SU-DHL-6 (cell line): ENCODE measurements at regions not wholly inside any gene's neighbourhood (a gene's known extent, or its start where the extent isn't known, plus 50 kb on each side); places are given as distances from the start of the nearest gene placed in this dataset.

ENCODE experiments used
- H2AFZ ChIP-seq: fragments of 200-600 bp; sonication (generic); 2 replicates; pipeline ENCODE4 v1.6.1; 2014; ENCODE audit warnings: low read depth, mild to moderate bottlenecking, moderate library complexity, mixed read lengths, antibody characterized with exemption, low read length; ENCODE audit not compliant: severe bottlenecking
- H3F3A ChIP-seq: fragments of 200-600 bp; shearing (Covaris generic); 2 replicates; pipeline ENCODE4 v1.6.0; 2016; ENCODE audit warnings: antibody characterized with exemption, mild to moderate bottlenecking; ENCODE audit not compliant: insufficient read depth
- H3K27ac ChIP-seq: fragments of 200-600 bp; sonication (generic); 2 replicates; pipeline ENCODE4 v1.5.1; 2016; ENCODE audit warnings: low read depth, mild to moderate bottlenecking, low read length, moderate library complexity, mixed read lengths
- H3K27me3 ChIP-seq: fragments of 200-600 bp; sonication (generic), shearing (Covaris generic); 2 replicates; pipeline ENCODE4 v1.6.0; 2014; ENCODE audit warnings: mild to moderate bottlenecking, low read length
- H3K36me3 ChIP-seq: fragments of 200-600 bp; sonication (generic); 2 replicates; pipeline ENCODE4 v1.6.1; 2014; ENCODE audit warnings: mild to moderate bottlenecking, low read length, mixed read lengths
- H3K4me2 ChIP-seq: fragments of 300-600, 200-600 bp; shearing (Covaris generic), sonication (generic); 2 replicates; pipeline ENCODE4 v1.6.0; 2014; ENCODE audit warnings: low read length, low read depth, mild to moderate bottlenecking; ENCODE audit not compliant: poor library complexity, severe bottlenecking
- H3K4me3 ChIP-seq: fragments of 200-600 bp; sonication (generic); 2 replicates; pipeline ENCODE4 v1.5.1; 2014; ENCODE audit warnings: antibody characterized with exemption, low read length, mild to moderate bottlenecking, mixed read lengths; ENCODE audit not compliant: insufficient read depth, poor library complexity, severe bottlenecking
- H3K79me2 ChIP-seq: fragments of 200-600 bp; sonication (generic); 2 replicates; pipeline ENCODE4 v1.6.1; 2014; ENCODE audit warnings: mild to moderate bottlenecking, low read length, moderate library complexity; ENCODE audit not compliant: insufficient read depth
- H3K9ac ChIP-seq: fragments of 200-600 bp; sonication (generic); 2 replicates; pipeline ENCODE4 v1.7.0; 2014; ENCODE audit warnings: mild to moderate bottlenecking, low read length
- H3K9me2 ChIP-seq: fragments of 200-600 bp; sonication (generic); replicated peaks from 2 replicates; pipeline ENCODE4 v1.6.1; 2014; ENCODE audit warnings: low read length; ENCODE audit not compliant: insufficient read depth
- H3K9me3 ChIP-seq: fragments of 200-600 bp; sonication (generic); 2 replicates; pipeline ENCODE4 v1.6.1; 2014; ENCODE audit warnings: low read length, mixed read lengths; ENCODE audit not compliant: insufficient read depth
- H4K20me1 ChIP-seq: fragments of 200-600 bp; sonication (generic); 2 replicates; pipeline ENCODE4 v1.6.1; 2014; ENCODE audit warnings: low read depth, mild to moderate bottlenecking, antibody characterized with exemption, low read length, moderate library complexity, mixed read lengths
- EZH2phosphoT487 ChIP-seq: fragments of 200-600 bp; sonication (generic), shearing (Covaris generic); conservative IDR thresholded peaks from 2 replicates; pipeline ENCODE4 v1.6.1; 2018; ENCODE audit warnings: mild to moderate bottlenecking, antibody characterized with exemption, low read length, moderate library complexity, mixed read lengths
- TF ChIP-seq, protein P1 (sequence below): fragments of 200-600 bp; sonication (generic); IDR thresholded peaks from one replicate; pipeline ENCODE4 v1.5.1; 2017; ENCODE audit warnings: antibody characterized with exemption, mild to moderate bottlenecking, low read length, moderate library complexity; ENCODE audit not compliant: insufficient read depth, poor library complexity, severe bottlenecking

DNA sequence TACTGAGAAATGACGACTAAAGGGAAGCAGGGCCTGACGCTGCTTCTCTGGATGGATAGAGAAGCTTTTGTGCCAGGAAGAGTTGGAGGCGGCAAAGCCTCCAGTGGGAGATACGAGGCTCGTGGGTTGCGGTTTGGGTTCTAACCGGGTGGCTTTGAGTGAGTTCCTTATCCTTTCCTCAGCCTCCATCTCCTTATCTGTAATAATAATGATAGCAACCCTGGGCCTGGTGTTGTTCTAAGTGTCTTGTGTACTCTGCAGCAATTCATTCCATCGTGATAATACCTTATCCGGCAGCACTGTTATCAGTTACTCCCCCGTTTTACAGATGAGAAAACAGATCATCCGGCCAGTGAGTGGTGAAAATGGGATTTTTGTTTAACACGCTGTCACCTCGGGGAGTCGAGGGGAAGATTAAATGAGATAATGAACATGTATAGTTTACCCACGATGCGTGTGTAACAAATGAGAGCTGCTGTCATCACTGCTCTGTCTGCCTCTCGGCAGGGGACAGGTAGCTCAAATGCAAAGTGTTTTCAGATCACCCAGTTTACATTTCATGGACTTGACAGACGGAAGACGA lies 52.0 kb upstream of the LHX1 start:
- Histone ChIP-seq H3K27me3 (no peaks in the 10 kb centered on the region), H3K9me3 (no peaks in the 10 kb centered on the region), H3K36me3 (no peaks in the 10 kb centered on the region), H3K4me3 (no peak overlapping the region), H3K9me2 (no peaks in the 10 kb centered on the region), H3K4me2 (no peak overlapping the region), H3K9ac (no peak overlapping the region), H3K27ac (no peak overlapping the region), H2AFZ (no peak overlapping the region), H3F3A (no peaks in the 10 kb centered on the region), H4K20me1 (no peaks in the 10 kb centered on the region), H3K79me2 (no peaks in the 10 kb centered on the region)
- TF ChIP-seq, protein P1, sequence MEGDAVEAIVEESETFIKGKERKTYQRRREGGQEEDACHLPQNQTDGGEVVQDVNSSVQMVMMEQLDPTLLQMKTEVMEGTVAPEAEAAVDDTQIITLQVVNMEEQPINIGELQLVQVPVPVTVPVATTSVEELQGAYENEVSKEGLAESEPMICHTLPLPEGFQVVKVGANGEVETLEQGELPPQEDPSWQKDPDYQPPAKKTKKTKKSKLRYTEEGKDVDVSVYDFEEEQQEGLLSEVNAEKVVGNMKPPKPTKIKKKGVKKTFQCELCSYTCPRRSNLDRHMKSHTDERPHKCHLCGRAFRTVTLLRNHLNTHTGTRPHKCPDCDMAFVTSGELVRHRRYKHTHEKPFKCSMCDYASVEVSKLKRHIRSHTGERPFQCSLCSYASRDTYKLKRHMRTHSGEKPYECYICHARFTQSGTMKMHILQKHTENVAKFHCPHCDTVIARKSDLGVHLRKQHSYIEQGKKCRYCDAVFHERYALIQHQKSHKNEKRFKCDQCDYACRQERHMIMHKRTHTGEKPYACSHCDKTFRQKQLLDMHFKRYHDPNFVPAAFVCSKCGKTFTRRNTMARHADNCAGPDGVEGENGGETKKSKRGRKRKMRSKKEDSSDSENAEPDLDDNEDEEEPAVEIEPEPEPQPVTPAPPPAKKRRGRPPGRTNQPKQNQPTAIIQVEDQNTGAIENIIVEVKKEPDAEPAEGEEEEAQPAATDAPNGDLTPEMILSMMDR = no peak
- no peak for TF ChIP-seq EZH2phosphoT487

DNA sequence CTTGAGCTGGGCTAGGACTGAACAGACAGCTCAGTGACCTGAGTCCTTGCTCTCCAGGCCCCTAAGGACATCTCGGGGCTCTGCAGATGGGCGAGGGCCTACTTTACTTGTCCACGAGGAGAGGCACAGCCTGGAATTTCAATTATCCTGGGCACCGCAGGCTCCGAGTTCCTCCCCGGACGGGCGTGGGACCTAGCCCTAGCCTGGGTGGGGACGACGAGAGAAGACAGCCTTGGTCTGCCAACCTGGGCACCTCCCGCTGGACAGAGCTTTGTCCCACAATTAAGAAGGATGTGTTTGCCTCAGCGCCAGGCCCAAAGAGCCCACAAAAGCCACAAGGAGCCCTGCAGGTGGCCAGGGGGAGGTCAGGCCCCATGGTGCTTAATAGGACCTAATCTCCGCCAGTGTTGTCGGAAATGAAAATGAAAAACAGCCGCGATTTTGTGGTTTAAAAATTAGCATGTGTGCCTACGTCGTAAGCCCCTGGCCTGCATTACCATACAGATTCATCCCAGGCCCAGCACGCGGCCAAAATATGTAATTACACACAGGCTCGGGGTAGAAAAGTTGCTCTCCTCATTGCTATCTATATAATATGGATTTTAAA lies 51.4 kb upstream of the LHX1 start:
- Histone ChIP-seq H3K79me2 (no peaks in the 10 kb centered on the region), H4K20me1 (no peaks in the 10 kb centered on the region), H3K4me2 (no peak overlapping the region), H2AFZ (no peak overlapping the region), H3K9ac (no peak overlapping the region), H3K27ac (no peak overlapping the region), H3K9me2 (no peaks in the 10 kb centered on the region), H3K27me3 (no peaks in the 10 kb centered on the region), H3K36me3 (no peaks in the 10 kb centered on the region), H3F3A (no peaks in the 10 kb centered on the region), H3K4me3 (no peak overlapping the region), H3K9me3 (no peaks in the 10 kb centered on the region)
- TF ChIP-seq EZH2phosphoT487 = no peak
- TF ChIP-seq, protein P1 = no peak
